Upper lobe of right lung (tissue), 1 donor: ENCODE measurements at regions not wholly inside any gene's neighbourhood (a gene's known extent, or its start where the extent isn't known, plus 50 kb on each side); places are given as distances from the start of the nearest gene placed in this dataset.

ENCODE experiments used
- ATAC-seq: fragments of 200-7000 bp; cut with Tn5 transposase; one replicate; pipeline ENCODE4 v1.9.1; 2020; ENCODE audit warnings: mild to moderate bottlenecking, moderate library complexity
- DNase-seq: peaks from one replicate; pipeline ENCODE4 v3.0.0-alpha.2; 2020
- H3K27ac ChIP-seq: fragments of 200-600 bp; one replicate; pipeline ENCODE4 v1.8.0; 2022
- H3K27me3 ChIP-seq: fragments of 200-600 bp; one replicate; pipeline ENCODE4 v1.8.0; 2022; ENCODE audit warnings: mild to moderate bottlenecking
- H3K36me3 ChIP-seq: fragments of 200-600 bp; one replicate; pipeline ENCODE4 v1.8.0; 2022
- H3K4me1 ChIP-seq: fragments of 200-600 bp; one replicate; pipeline ENCODE4 v1.8.0; 2022
- H3K4me3 ChIP-seq: fragments of 200-600 bp; one replicate; pipeline ENCODE4 v1.8.0; 2022; ENCODE audit warnings: mild to moderate bottlenecking
- H3K9me3 ChIP-seq: fragments of 200-600 bp; one replicate; pipeline ENCODE4 v1.8.0; 2022
- intact Hi-C: fragments of 100-400 bp; cut with DNase I; formaldehyde crosslinking; loops from one replicate; pipeline ENCODE4 v1.11.0; 2022
- TF ChIP-seq, protein P1 (sequence below): fragments of 200-600 bp; IDR thresholded peaks from one replicate; pipeline ENCODE4 v1.8.0; 2022; ENCODE audit warnings: antibody characterized with exemption
- donor health status: DM: no; HTN: yes; CAD: no; lungs with severe emphysema.

DNA sequence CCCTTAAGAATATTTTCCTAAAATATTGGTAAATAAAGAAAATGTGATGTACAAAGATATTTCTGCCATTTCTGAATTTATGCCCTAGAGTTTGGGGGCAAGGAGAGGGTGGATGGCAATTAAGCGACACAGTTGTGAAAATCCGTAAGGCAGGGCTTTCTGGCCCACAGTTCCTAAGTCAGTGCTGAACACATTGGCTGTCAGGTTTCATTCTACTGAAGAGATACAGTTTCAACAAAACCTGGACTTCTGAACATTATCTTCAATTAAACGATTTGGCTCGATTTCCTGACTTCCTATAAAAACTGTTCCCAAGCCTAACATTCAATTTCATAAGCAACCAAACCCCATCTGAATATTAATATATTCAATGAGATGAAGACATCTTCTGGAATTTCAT, 61.1 kb upstream of the NEBL start:
- H3K4me3 ChIP-seq: no peak overlapping the region
- ATAC-seq (no peak), DNase-seq (no peak)
- H3K27me3 ChIP-seq: no peaks in the 10 kb centered on the region
- no peaks in the 10 kb centered on the region for H3K36me3 ChIP-seq
- no peaks in the 10 kb centered on the region for H3K4me1 ChIP-seq
- H3K9me3 ChIP-seq: no peaks in the 10 kb centered on the region
- intact Hi-C loops: no loop called here
- TF ChIP-seq, protein P1, sequence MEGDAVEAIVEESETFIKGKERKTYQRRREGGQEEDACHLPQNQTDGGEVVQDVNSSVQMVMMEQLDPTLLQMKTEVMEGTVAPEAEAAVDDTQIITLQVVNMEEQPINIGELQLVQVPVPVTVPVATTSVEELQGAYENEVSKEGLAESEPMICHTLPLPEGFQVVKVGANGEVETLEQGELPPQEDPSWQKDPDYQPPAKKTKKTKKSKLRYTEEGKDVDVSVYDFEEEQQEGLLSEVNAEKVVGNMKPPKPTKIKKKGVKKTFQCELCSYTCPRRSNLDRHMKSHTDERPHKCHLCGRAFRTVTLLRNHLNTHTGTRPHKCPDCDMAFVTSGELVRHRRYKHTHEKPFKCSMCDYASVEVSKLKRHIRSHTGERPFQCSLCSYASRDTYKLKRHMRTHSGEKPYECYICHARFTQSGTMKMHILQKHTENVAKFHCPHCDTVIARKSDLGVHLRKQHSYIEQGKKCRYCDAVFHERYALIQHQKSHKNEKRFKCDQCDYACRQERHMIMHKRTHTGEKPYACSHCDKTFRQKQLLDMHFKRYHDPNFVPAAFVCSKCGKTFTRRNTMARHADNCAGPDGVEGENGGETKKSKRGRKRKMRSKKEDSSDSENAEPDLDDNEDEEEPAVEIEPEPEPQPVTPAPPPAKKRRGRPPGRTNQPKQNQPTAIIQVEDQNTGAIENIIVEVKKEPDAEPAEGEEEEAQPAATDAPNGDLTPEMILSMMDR: no peak
- no peak overlapping the region for H3K27ac ChIP-seq

DNA sequence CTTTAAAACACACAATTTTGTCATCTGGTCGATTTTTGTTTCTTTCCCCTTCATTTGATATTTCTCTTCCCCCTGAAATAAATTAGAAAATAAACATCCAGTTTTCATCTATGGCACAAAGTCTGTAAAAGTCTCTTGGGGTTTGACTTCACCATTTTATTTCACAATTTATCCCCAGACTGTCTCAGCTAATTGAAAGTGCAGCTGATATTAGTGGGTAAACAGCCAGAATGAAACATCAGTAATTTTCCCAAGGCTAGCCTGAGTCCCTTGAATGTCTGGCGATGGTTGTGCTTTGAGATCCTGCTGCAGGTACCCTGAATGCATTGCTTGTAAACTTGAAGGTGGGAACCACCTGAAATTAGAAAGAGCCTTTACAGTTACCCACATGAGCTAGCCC, 60.6 kb upstream of the NEBL start:
- H3K4me3 ChIP-seq: no peak overlapping the region
- no peaks in the 10 kb centered on the region for H3K27me3 ChIP-seq
- no peak for DNase-seq
- H3K27ac ChIP-seq: no peak overlapping the region
- no peaks in the 10 kb centered on the region for H3K9me3 ChIP-seq
- TF ChIP-seq, protein P1: no peak
- intact Hi-C loops: no loop called here
- no peaks in the 10 kb centered on the region for H3K4me1 ChIP-seq
- no peaks in the 10 kb centered on the region for H3K36me3 ChIP-seq
- no peak for ATAC-seq

DNA sequence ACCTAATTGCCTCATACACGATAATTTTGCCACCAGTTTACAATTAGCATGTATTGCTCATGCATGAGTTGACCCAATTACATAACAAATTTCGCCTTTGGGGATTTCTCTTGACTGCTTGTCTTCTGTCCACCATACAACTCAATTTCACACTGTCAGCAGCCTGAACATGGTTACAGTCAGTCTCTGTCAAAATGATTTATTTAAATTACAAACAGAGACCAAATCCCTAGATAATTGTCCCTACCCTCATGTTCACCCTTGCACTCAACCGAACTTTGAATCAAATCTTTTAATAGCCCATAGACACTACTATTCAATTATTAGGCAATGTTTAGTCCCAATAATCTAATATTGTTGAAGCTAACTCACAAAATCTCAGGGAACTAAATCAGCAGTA, 59.7 kb upstream of the NEBL start:
- intact Hi-C loops: no loop called here
- Histone ChIP-seq H3K4me1 (no peaks in the 10 kb centered on the region), H3K36me3 (no peaks in the 10 kb centered on the region), H3K27me3 (no peaks in the 10 kb centered on the region), H3K9me3 (no peaks in the 10 kb centered on the region), H3K4me3 (no peak overlapping the region), H3K27ac (no peak overlapping the region)
- TF ChIP-seq, protein P1: no peak
- ATAC-seq (no peak), DNase-seq (no peak)

DNA sequence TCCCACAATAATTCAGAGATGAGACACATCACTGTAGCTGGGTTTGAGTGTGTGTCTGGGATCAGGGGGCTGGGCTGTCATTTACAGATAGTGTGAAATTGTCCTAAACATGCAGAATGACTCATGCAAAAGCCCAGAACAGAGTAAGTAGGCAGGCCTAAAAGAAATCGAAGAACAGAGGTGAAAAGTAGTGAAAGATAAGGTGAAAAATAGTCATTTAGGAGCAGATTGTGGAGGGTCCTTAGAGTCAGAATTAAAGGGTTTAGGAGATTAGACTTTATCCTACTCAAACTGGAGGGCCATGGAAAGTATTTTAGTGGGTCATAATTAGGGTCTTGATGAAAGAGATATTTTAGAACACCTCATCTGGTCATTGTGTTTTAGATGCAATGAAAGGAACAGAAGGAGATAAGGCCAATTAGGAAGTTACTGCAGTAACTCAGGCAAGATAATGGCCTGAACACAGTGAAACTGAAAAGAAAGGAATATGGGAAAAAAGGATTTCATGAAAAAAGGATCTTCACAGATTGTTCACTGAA, 58.3 kb upstream of the NEBL start:
- Histone ChIP-seq H3K27ac (no peak overlapping the region), H3K36me3 (no peaks in the 10 kb centered on the region), H3K27me3 (no peaks in the 10 kb centered on the region), H3K9me3 (no peaks in the 10 kb centered on the region), H3K4me3 (no peak overlapping the region), H3K4me1 (no peaks in the 10 kb centered on the region)
- TF ChIP-seq, protein P1: no peak
- DNase-seq (no peak), ATAC-seq (no peak)
- intact Hi-C loops: no loop called here

DNA sequence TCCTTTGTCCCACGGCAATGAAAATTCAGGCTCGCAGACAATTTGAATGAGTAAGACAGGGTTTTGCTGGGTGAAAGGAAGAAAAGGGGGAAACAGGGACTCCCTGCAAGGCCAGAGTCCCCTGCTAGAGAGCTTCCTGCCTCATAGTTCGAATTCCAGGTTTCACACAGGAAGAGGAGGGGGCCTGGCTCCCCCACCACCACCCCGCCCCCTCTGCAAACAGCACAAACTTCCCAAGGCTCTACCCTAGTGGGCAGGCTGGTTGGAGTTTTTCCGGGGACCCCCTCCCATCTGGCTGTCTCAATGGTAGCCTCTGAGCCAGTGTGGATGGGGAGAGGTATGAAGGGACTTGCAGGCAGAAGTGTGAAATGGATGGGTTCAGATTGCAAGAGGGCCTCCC, 57.4 kb upstream of the NEBL start:
- no peaks in the 10 kb centered on the region for H3K27me3 ChIP-seq
- no peak for ATAC-seq
- DNase-seq: no peak
- H3K36me3 ChIP-seq: no peaks in the 10 kb centered on the region
- H3K4me1 ChIP-seq: no peaks in the 10 kb centered on the region
- no peaks in the 10 kb centered on the region for H3K9me3 ChIP-seq
- TF ChIP-seq, protein P1: no peak
- H3K27ac ChIP-seq: no peak overlapping the region
- intact Hi-C loops: no loop called here
- no peak overlapping the region for H3K4me3 ChIP-seq

DNA sequence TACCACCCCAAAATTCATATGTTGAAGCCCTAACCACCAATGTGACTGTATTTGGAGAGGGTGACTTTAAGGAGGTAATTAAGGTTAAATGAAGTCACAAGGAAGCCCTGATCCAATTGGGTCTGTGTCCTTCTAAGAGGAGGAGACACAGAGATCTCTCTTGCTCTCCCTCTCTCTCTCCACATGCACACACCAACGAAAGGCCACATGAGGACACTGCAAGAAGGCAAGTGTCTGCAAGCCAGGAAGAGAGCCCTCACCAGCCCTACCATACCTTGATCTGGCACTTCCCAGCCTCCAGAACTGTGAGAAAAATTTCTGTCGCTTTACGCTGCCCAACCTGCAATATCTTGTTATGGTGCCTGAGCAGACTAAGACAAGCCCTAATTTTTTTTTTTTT, 56.0 kb upstream of the NEBL start:
- no peaks in the 10 kb centered on the region for H3K36me3 ChIP-seq
- H3K4me3 ChIP-seq: no peak overlapping the region
- no peak overlapping the region for H3K27ac ChIP-seq
- no peaks in the 10 kb centered on the region for H3K27me3 ChIP-seq
- no peaks in the 10 kb centered on the region for H3K4me1 ChIP-seq
- intact Hi-C loops: no loop called here
- TF ChIP-seq, protein P1: no peak
- no peak for ATAC-seq
- DNase-seq: no peak
- no peaks in the 10 kb centered on the region for H3K9me3 ChIP-seq
